ENCODE measurements at regions not wholly inside any gene's neighbourhood (a gene's known extent, or its start where the extent isn't known, plus 50 kb on each side); places are given as distances from the start of the nearest gene placed in this dataset.
"Not testable (repeated sequence)": the region's sequence is repeated elsewhere in the genome, so short reads cannot be mapped to it uniquely, and the experiment has no call there.

GRCh38 chr1:229710746-229711145 is 84.7 kb downstream of the URB2 start:
- no peak for DNase-seq

- no peak for DNase-seq
Measured at GRCh38 chr1:229714306-229714705, 88.3 kb downstream of the URB2 start.

- no peak for DNase-seq
Measured at GRCh38 chr1:229714964-229715603, 89.0 kb downstream of the URB2 start.

- no peak for DNase-seq
Measured at GRCh38 chr1:229716069-229716468, 90.0 kb downstream of the URB2 start.

- DNase-seq, result no peak
Measured at GRCh38 chr1:229716704-229717103, 90.7 kb downstream of the URB2 start.

GRCh38 chr1:229717786-229718576 is 91.9 kb downstream of the URB2 start:
- no peak for DNase-seq

GRCh38 chr1:229726061-229726460 is 100.0 kb downstream of the URB2 start:
- peak in 1 of 2 donors; percentile 5 for DNase-seq

- no peak for DNase-seq
Measured at GRCh38 chr1:229729916-229730315, 103.9 kb downstream of the URB2 start.

- no peak for DNase-seq
Measured at GRCh38 chr1:229730573-229730972, 104.5 kb downstream of the URB2 start.

- DNase-seq, result no peak
Measured at GRCh38 chr1:229732061-229732460, 106.0 kb downstream of the URB2 start.

- no peak for DNase-seq
Measured at GRCh38 chr1:229736376-229736775, 110.3 kb downstream of the URB2 start.

GRCh38 chr1:229742614-229743013 is 116.6 kb downstream of the URB2 start:
- not testable (repeated sequence) for DNase-seq

- DNase-seq, result no peak
Measured at GRCh38 chr1:229749992-229750391, 123.9 kb downstream of the URB2 start.

GRCh38 chr1:229751610-229752009 is 125.6 kb downstream of the URB2 start:
- DNase-seq, result no peak

GRCh38 chr1:229752679-229753078 is 126.6 kb downstream of the URB2 start:
- DNase-seq, result no peak

GRCh38 chr1:229753764-229754551 is 127.9 kb downstream of the URB2 start:
- DNase-seq, result no peak

- DNase-seq, result no peak
Measured at GRCh38 chr1:229756666-229757065, 130.6 kb downstream of the URB2 start.

- no peak for DNase-seq
Measured at GRCh38 chr1:229757226-229757625, 131.2 kb downstream of the URB2 start.

- DNase-seq, result no peak
Measured at GRCh38 chr1:229758101-229759036, 132.3 kb downstream of the URB2 start.

- no peak for DNase-seq
Measured at GRCh38 chr1:229759037-229759435, 133.0 kb downstream of the URB2 start.

GRCh38 chr1:229759586-229759985 is 133.5 kb downstream of the URB2 start:
- DNase-seq, result no peak
